Lung microvascular endothelial cell (primary cell): ENCODE measurements at regions not wholly inside any gene's neighbourhood (a gene's known extent, or its start where the extent isn't known, plus 50 kb on each side); places are given as distances from the start of the nearest gene placed in this dataset.
"Not testable (repeated sequence)": the region's sequence is repeated elsewhere in the genome, so short reads cannot be mapped to it uniquely, and the experiment has no call there.

Experiments
- DNase-seq, 2 donors: peaks; one replicate each; pipeline versions ENCODE4 v3.0.0 to v3.0.0-alpha.2; 2010; ENCODE audit warnings: low read depth in 2 of 2

GRCh38 chr10:2038036-2038435 is 300.7 kb upstream of the ADARB2 start:
- no peak for DNase-seq

- DNase-seq = no peak
Observed at GRCh38 chr10:2037246-2037645, 299.9 kb upstream of the ADARB2 start.

GRCh38 chr10:2036209-2036608 is 298.9 kb upstream of the ADARB2 start:
- DNase-seq = no peak

GRCh38 chr10:2030046-2030445 is 292.7 kb upstream of the ADARB2 start:
- no peak for DNase-seq

- no peak for DNase-seq
Observed at GRCh38 chr10:2026936-2027335, 289.6 kb upstream of the ADARB2 start.

- not testable (repeated sequence) for DNase-seq
Observed at GRCh38 chr10:2024750-2025149, 287.4 kb upstream of the ADARB2 start.

GRCh38 chr10:2023687-2024086 is 286.4 kb upstream of the ADARB2 start:
- no peak for DNase-seq

- no peak for DNase-seq
Observed at GRCh38 chr10:2022401-2022800, 285.1 kb upstream of the ADARB2 start.

- no peak for DNase-seq
Observed at GRCh38 chr10:2020836-2021235, 283.5 kb upstream of the ADARB2 start.

GRCh38 chr10:2019803-2020202 is 282.5 kb upstream of the ADARB2 start:
- no peak for DNase-seq

GRCh38 chr10:2019281-2019680 is 282.0 kb upstream of the ADARB2 start:
- no peak for DNase-seq

- DNase-seq = no peak
Observed at GRCh38 chr10:2014541-2014940, 277.2 kb upstream of the ADARB2 start.

- no peak for DNase-seq
Observed at GRCh38 chr10:2012209-2012608, 274.9 kb upstream of the ADARB2 start.

- DNase-seq = no peak
Observed at GRCh38 chr10:2011106-2011716, 273.9 kb upstream of the ADARB2 start.

- no peak for DNase-seq
Observed at GRCh38 chr10:2005546-2005945, 268.2 kb upstream of the ADARB2 start.

GRCh38 chr10:1992930-1993329 is 255.6 kb upstream of the ADARB2 start:
- DNase-seq = no peak

- DNase-seq = no peak
Observed at GRCh38 chr10:1989090-1989489, 251.8 kb upstream of the ADARB2 start.

- no peak for DNase-seq
Observed at GRCh38 chr10:1981976-1982375, 244.7 kb upstream of the ADARB2 start.

GRCh38 chr10:1980459-1980858 is 243.1 kb upstream of the ADARB2 start:
- DNase-seq = no peak

GRCh38 chr10:1978584-1978983 is 241.3 kb upstream of the ADARB2 start:
- no peak for DNase-seq

- no peak for DNase-seq
Observed at GRCh38 chr10:1977461-1977860, 240.1 kb upstream of the ADARB2 start.

- DNase-seq = no peak
Observed at GRCh38 chr10:1972406-1972805, 235.1 kb upstream of the ADARB2 start.

GRCh38 chr10:1968257-1969033 is 231.1 kb upstream of the ADARB2 start:
- no peak for DNase-seq
